Natural killer cell (primary cell): ENCODE measurements at regions not wholly inside any gene's neighbourhood (a gene's known extent, or its start where the extent isn't known, plus 50 kb on each side); places are given as distances from the start of the nearest gene placed in this dataset.

Experiments used
- ATAC-seq, 3 donors: fragments of 150-1000 bp in 2 of 3; fragments of 200-7000 bp in 1 of 3; cut with Tn5 transposase; 1 replicate in 1 of 3; 2 replicates in 2 of 3; pipeline ENCODE4 v1.10.0; 2021; ENCODE audit warnings: mild to moderate bottlenecking in 2 of 3, moderate library complexity in 2 of 3
- DNase-seq, 2 donors: peaks; one replicate each; pipeline versions ENCODE4 v3.0.0 to v3.0.0-alpha.2; 2013 to 2021; ENCODE audit warnings: mixed read lengths in 1 of 2
- H3K27ac ChIP-seq: one replicate; pipeline ENCODE4 v1.5.1; 2013; ENCODE audit warnings: mild to moderate bottlenecking, low read length
- H3K27me3 ChIP-seq: one replicate; pipeline ENCODE4 v1.6.1; 2013; ENCODE audit warnings: low read length; ENCODE audit not compliant: control insufficient read depth, insufficient read depth
- H3K36me3 ChIP-seq: one replicate; pipeline ENCODE4 v1.6.1; 2013; ENCODE audit warnings: low read length; ENCODE audit not compliant: control insufficient read depth, insufficient read depth
- H3K4me1 ChIP-seq: one replicate; pipeline ENCODE4 v1.6.1; 2013; ENCODE audit warnings: low read length; ENCODE audit not compliant: control insufficient read depth, insufficient read depth
- H3K4me3 ChIP-seq: one replicate; pipeline ENCODE4 v1.5.1; 2013; ENCODE audit warnings: low read length
- H3K9me3 ChIP-seq: one replicate; pipeline ENCODE4 v1.6.1; 2013; ENCODE audit warnings: low read length; ENCODE audit not compliant: control insufficient read depth, insufficient read depth
- H3K27ac Mint-ChIP-seq, 2 donors: one replicate each; pipeline ENCODE4 v1.8.0; 2022; ENCODE audit warnings: mild to moderate bottlenecking in 2 of 2, mixed read lengths in 2 of 2, moderate library complexity in 1 of 2
- H3K27me3 Mint-ChIP-seq, 2 donors: one replicate each; pipeline ENCODE4 v1.8.0; 2022; ENCODE audit warnings: low read depth in 2 of 2, mixed read lengths in 2 of 2
- H3K36me3 Mint-ChIP-seq: one replicate; pipeline ENCODE4 v1.8.0; 2022; ENCODE audit warnings: mixed read lengths
- H3K4me1 Mint-ChIP-seq, 2 donors: one replicate each; pipeline ENCODE4 v1.8.0; 2022; ENCODE audit warnings: mixed read lengths in 2 of 2
- H3K4me3 Mint-ChIP-seq: one replicate; pipeline ENCODE4 v1.8.0; 2022; ENCODE audit warnings: mild to moderate bottlenecking, moderate library complexity, mixed read lengths
- H3K9me3 Mint-ChIP-seq, 2 donors: one replicate each; pipeline ENCODE4 v1.8.0; 2022; ENCODE audit warnings: mixed read lengths in 2 of 2
- CTCF ChIP-seq: fragments of 200-600 bp; IDR thresholded peaks from one replicate; pipeline ENCODE4 v1.8.0; 2022; ENCODE audit warnings: antibody characterized with exemption
- WGBS: methylation state at CpG from one replicate; pipeline ENCODE4 v1.1.7; 2013; ENCODE audit warnings: missing lambda C conversion rate; ENCODE audit not compliant: insufficient coverage; 5-methylcytosine and 5-hydroxymethylcytosine counted together
- intact Hi-C: fragments of 100-400 bp; cut with micrococcal nuclease; formaldehyde crosslinking; loops from one replicate; pipeline ENCODE4 v1.14.2; 2022

- Histone ChIP-seq H3K36me3 (no peaks in the 10 kb centered on the region), H3K27ac (no peak overlapping the region), H3K4me3 (no peak overlapping the region), H3K27me3 (no peaks in the 10 kb centered on the region), H3K9me3 (no peaks in the 10 kb centered on the region), H3K4me1 (no peaks in the 10 kb centered on the region)
- intact Hi-C loops, result no loop called here
- Mint-ChIP-seq H3K27me3 (peaks cover 16 to 39% of the 10 kb centered on the region in 2 donors), H3K27ac (no peak overlapping the region), H3K36me3 (no peaks in the 10 kb centered on the region), H3K4me1 (no peaks in the 10 kb centered on the region), H3K9me3 (no peaks in the 10 kb centered on the region), H3K4me3 (no peak overlapping the region)
- 94% methylated on average over 3 of the region's 3 CpGs for WGBS
- no peak for DNase-seq
- ATAC-seq, result no peak
- no peak for TF ChIP-seq CTCF
These were observed 397.3 kb downstream of the MED13L start for GRCh38 chr12:115880238-115880637.

GRCh38 chr12:115879354-115879753 lies 398.1 kb downstream of the MED13L start:
- H3K4me3 Mint-ChIP-seq, result no peak overlapping the region
- WGBS, result 72% methylated on average over 5 of the region's 5 CpGs
- no peaks in the 10 kb centered on the region for H3K36me3 ChIP-seq
- H3K9me3 ChIP-seq, result no peaks in the 10 kb centered on the region
- DNase-seq, result no peak
- no peaks in the 10 kb centered on the region for H3K36me3 Mint-ChIP-seq
- ATAC-seq, result no peak
- peaks cover 0 to 2% of the 10 kb centered on the region in 2 donors for H3K4me1 Mint-ChIP-seq
- H3K9me3 Mint-ChIP-seq, result no peaks in the 10 kb centered on the region
- no peak for TF ChIP-seq CTCF
- H3K4me1 ChIP-seq, result no peaks in the 10 kb centered on the region
- H3K27me3 ChIP-seq, result peaks cover 3% of the 10 kb centered on the region
- intact Hi-C loops, result no loop called here
- H3K27ac ChIP-seq, result no peak overlapping the region
- no peak overlapping the region for H3K27ac Mint-ChIP-seq
- no peak overlapping the region for H3K4me3 ChIP-seq
- peaks cover 21 to 37% of the 10 kb centered on the region in 2 donors for H3K27me3 Mint-ChIP-seq

GRCh38 chr12:115873451-115874082 lies 403.9 kb downstream of the MED13L start:
- DNase-seq (no peak), ATAC-seq (no peak)
- Histone ChIP-seq H3K9me3 (no peaks in the 10 kb centered on the region), H3K27me3 (peaks cover 3% of the 10 kb centered on the region), H3K36me3 (no peaks in the 10 kb centered on the region), H3K4me1 (no peaks in the 10 kb centered on the region), H3K27ac (no peak overlapping the region), H3K4me3 (no peak overlapping the region)
- H3K27me3 Mint-ChIP-seq, result peaks cover 27 to 35% of the 10 kb centered on the region in 2 donors
- intact Hi-C loops, result no loop called here
- WGBS, result 31% methylated on average over 2 of the region's 3 CpGs
- peaks cover 0 to 6% of the 10 kb centered on the region in 2 donors for H3K4me1 Mint-ChIP-seq
- H3K27ac Mint-ChIP-seq, result no peak overlapping the region
- no peaks in the 10 kb centered on the region for H3K9me3 Mint-ChIP-seq
- H3K4me3 Mint-ChIP-seq, result no peak overlapping the region
- H3K36me3 Mint-ChIP-seq, result no peaks in the 10 kb centered on the region
- no peak for TF ChIP-seq CTCF

GRCh38 chr12:115872919-115873357 lies 404.6 kb downstream of the MED13L start:
- Mint-ChIP-seq H3K36me3 (no peaks in the 10 kb centered on the region), H3K9me3 (no peaks in the 10 kb centered on the region), H3K27me3 (peaks cover 30 to 40% of the 10 kb centered on the region in 2 donors), H3K27ac (no peak overlapping the region), H3K4me3 (no peak overlapping the region), H3K4me1 (peaks cover 0 to 6% of the 10 kb centered on the region in 2 donors)
- intact Hi-C loops, result no loop called here
- no peak for ATAC-seq
- no peaks in the 10 kb centered on the region for H3K4me1 ChIP-seq
- no peak for DNase-seq
- H3K27me3 ChIP-seq, result peaks cover 3% of the 10 kb centered on the region
- H3K36me3 ChIP-seq, result no peaks in the 10 kb centered on the region
- H3K27ac ChIP-seq, result no peak overlapping the region
- no peaks in the 10 kb centered on the region for H3K9me3 ChIP-seq
- 50% methylated on average over 4 of the region's 4 CpGs for WGBS
- H3K4me3 ChIP-seq, result no peak overlapping the region
- TF ChIP-seq CTCF, result no peak
